GM23248 (cell line): ENCODE measurements at regions not wholly inside any gene's neighbourhood (a gene's known extent, or its start where the extent isn't known, plus 50 kb on each side); places are given as distances from the start of the nearest gene placed in this dataset.

Experiments used
- EZH2 ChIP-seq: fragments of 200-600 bp; sonication (generic); IDR thresholded peaks from 2 replicates; pipeline ENCODE4 v1.6.1; 2018; ENCODE audit warnings: antibody characterized with exemption, mild to moderate bottlenecking; ENCODE audit not compliant: insufficient read depth, poor library complexity, severe bottlenecking
- EZH2phosphoT487 ChIP-seq: fragments of 200-600 bp; sonication (generic); IDR thresholded peaks from 2 replicates; pipeline ENCODE4 v1.6.1; 2018; ENCODE audit warnings: antibody characterized with exemption, moderate library complexity, mild to moderate bottlenecking, low read depth; ENCODE audit not compliant: insufficient read depth

GRCh38 chrX:34555481-34555880 is 101.6 kb downstream of the TMEM47 start:
- no peak for TF ChIP-seq EZH2
- no peak for TF ChIP-seq EZH2phosphoT487
